ENCODE measurements at regions not wholly inside any gene's neighbourhood (a gene's known extent, or its start where the extent isn't known, plus 50 kb on each side); places are given as distances from the start of the nearest gene placed in this dataset.
A peak's percentile ranks its signal among the peaks of the same experiment; 100 is the strongest.
"Not testable (repeated sequence)": the region's sequence is repeated elsewhere in the genome, so short reads cannot be mapped to it uniquely, and the experiment has no call there.

DNA sequence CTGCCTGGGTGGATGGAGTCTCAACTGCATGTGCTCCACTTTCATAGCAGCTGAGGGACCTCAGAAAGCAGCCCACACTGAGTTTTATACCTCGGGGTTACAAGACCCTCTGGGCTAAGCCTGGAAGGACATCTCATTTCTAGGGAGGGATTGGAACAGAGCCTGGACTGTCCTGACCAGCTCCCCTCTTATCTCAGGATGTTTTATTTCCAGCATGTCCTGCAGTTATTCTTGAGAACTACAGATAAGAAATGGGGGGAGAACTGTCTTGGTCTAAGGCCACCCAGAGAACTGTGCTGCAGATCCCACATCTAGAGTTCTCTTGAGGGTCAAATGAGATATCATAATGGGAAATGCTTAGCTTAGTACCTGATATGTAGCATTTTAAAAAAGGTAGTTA is 97.3 kb upstream of the CHD6 start:
- TF ChIP-seq, protein P1, sequence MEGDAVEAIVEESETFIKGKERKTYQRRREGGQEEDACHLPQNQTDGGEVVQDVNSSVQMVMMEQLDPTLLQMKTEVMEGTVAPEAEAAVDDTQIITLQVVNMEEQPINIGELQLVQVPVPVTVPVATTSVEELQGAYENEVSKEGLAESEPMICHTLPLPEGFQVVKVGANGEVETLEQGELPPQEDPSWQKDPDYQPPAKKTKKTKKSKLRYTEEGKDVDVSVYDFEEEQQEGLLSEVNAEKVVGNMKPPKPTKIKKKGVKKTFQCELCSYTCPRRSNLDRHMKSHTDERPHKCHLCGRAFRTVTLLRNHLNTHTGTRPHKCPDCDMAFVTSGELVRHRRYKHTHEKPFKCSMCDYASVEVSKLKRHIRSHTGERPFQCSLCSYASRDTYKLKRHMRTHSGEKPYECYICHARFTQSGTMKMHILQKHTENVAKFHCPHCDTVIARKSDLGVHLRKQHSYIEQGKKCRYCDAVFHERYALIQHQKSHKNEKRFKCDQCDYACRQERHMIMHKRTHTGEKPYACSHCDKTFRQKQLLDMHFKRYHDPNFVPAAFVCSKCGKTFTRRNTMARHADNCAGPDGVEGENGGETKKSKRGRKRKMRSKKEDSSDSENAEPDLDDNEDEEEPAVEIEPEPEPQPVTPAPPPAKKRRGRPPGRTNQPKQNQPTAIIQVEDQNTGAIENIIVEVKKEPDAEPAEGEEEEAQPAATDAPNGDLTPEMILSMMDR (IDR thresholded peaks at IDR 0.05), result no peak
- H3K27ac ChIP-seq, result no peak overlapping the region
- DNase-seq (ENCODE audit: low spot score), result no peak

DNA sequence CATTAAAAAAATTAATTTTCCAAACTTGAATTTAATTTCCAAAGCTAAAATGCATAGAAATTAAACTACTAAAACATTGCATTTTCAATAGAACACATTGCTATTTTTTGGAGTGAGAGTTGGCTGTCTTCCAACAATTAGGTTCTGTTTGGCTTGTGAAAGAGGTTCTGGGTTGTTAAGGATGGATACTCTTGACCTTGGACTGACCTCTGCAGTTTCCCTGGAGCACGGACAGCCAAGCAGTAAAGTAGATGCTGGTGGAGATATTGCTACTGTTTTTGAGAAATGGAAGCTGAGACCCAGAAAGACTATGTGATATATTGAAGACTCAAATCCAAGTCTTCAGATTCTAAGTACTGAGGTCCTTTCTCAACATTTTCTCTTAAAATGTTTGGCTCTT is 95.9 kb upstream of the CHD6 start:
- H3K36me3 ChIP-seq, result no peaks in the 10 kb centered on the region
- DNase-seq (ENCODE audit: low spot score), result no peak
- no peaks in the 10 kb centered on the region for H3K4me1 ChIP-seq
- H3K27me3 ChIP-seq, result no peaks in the 10 kb centered on the region
- no peak overlapping the region for H3K4me3 ChIP-seq
- no peak overlapping the region for H3K27ac ChIP-seq
- no peaks in the 10 kb centered on the region for H3K9me3 ChIP-seq
- TF ChIP-seq, protein P1 (IDR thresholded peaks at IDR 0.05), result no peak

More for the DNA sequence above, 97.3 kb upstream of the CHD6 start:
- Histone ChIP-seq H3K9me3 (no peaks in the 10 kb centered on the region), H3K36me3 (no peaks in the 10 kb centered on the region), H3K4me3 (no peak overlapping the region), H3K4me1 (no peaks in the 10 kb centered on the region), H3K27me3 (no peaks in the 10 kb centered on the region)

- TF ChIP-seq, protein P1 (IDR thresholded peaks at IDR 0.05), result no peak
- DNase-seq (ENCODE audit: low spot score), result no peak
- no peaks in the 10 kb centered on the region for H3K9me3 ChIP-seq
- H3K4me1 ChIP-seq, result no peaks in the 10 kb centered on the region
- H3K4me3 ChIP-seq, result no peak overlapping the region
- no peaks in the 10 kb centered on the region for H3K36me3 ChIP-seq
- no peaks in the 10 kb centered on the region for H3K27me3 ChIP-seq
- H3K27ac ChIP-seq, result no peak overlapping the region
Observed at GRCh38 chr20:41704896-41705295, 86.7 kb upstream of the CHD6 start.

DNA sequence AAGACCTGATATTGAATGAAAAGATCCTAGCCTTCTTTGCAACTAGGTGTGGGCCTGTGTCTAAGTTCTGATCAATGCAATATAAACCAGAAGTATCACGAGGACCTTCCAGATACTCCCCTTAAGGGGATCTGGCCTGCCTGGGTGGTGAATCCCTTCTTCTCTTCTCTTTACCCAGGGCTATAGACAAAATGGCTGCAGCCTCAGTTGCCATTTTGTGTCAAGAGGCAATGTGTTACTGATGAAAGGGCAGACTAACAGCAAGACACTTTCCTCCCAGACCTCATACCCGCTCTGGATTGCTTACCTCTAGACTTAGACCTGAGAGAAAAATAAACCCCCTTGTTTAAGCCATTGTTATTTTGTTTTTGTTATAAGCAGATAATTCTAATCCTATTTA is 84.5 kb upstream of the CHD6 start:
- Histone ChIP-seq H3K36me3 (no peaks in the 10 kb centered on the region), H3K9me3 (no peaks in the 10 kb centered on the region), H3K27me3 (no peaks in the 10 kb centered on the region), H3K27ac (no peak overlapping the region), H3K4me3 (no peak overlapping the region), H3K4me1 (no peaks in the 10 kb centered on the region)
- DNase-seq (ENCODE audit: low spot score), result no peak
- TF ChIP-seq, protein P1 (IDR thresholded peaks at IDR 0.05), result no peak

- no peaks in the 10 kb centered on the region for H3K4me1 ChIP-seq
- no peak for DNase-seq (ENCODE audit: low spot score)
- TF ChIP-seq, protein P1 (IDR thresholded peaks at IDR 0.05), result no peak
- no peak overlapping the region for H3K4me3 ChIP-seq
- no peak overlapping the region for H3K27ac ChIP-seq
- H3K27me3 ChIP-seq, result no peaks in the 10 kb centered on the region
- H3K9me3 ChIP-seq, result no peaks in the 10 kb centered on the region
- H3K36me3 ChIP-seq, result no peaks in the 10 kb centered on the region
Observed at GRCh38 chr20:41701588-41702348, 83.6 kb upstream of the CHD6 start.

GRCh38 chr20:41699673-41700072 is 81.5 kb upstream of the CHD6 start:
- not testable (repeated sequence) for H3K27ac ChIP-seq, H3K27me3 ChIP-seq, H3K4me1 ChIP-seq, H3K4me3 ChIP-seq, H3K9me3 ChIP-seq, H3K36me3 ChIP-seq
- DNase-seq (ENCODE audit: low spot score), result peak; percentile 30
